SK-N-SH treated with all-trans-retinoic acid at 6 μM for 48 hours (cell line): ENCODE measurements at regions not wholly inside any gene's neighbourhood (a gene's known extent, or its start where the extent isn't known, plus 50 kb on each side); places are given as distances from the start of the nearest gene placed in this dataset.

Experiments
- ARNTL ChIP-seq: fragments of 450-650 bp; formaldehyde crosslinking; IDR thresholded peaks from 2 replicates; pipeline ENCODE4 v1.5.0; 2020; ENCODE audit warnings: low read depth, mild to moderate bottlenecking, moderate library complexity, borderline replicate concordance
- GLIS3 ChIP-seq: fragments of 250-450 bp; sonication (Bioruptor Pico); IDR thresholded peaks from 2 replicates; pipeline ENCODE4 v1.5.0; 2020; ENCODE audit warnings: mild to moderate bottlenecking, moderate library complexity
- ISL1 ChIP-seq: fragments of 250-450 bp; sonication (Bioruptor Pico); IDR thresholded peaks from 2 replicates; pipeline ENCODE4 v2.1.2; 2022; ENCODE audit warnings: mild to moderate bottlenecking, moderate library complexity
- RARB ChIP-seq: fragments of 250-450 bp; sonication (Bioruptor Pico); IDR thresholded peaks from 2 replicates; pipeline ENCODE4 v1.8.0; 2021; ENCODE audit warnings: mild to moderate bottlenecking, moderate library complexity
- ZNF70 ChIP-seq: fragments of 450-650 bp; formaldehyde crosslinking; IDR thresholded peaks from 2 replicates; pipeline ENCODE4 v1.5.0; 2020; ENCODE audit warnings: mild to moderate bottlenecking, moderate library complexity
- TF ChIP-seq, protein P1 (sequence below): fragments of 250-450 bp; sonication (Bioruptor Pico); IDR thresholded peaks from 2 replicates; pipeline ENCODE4 v1.8.0; 2021; ENCODE audit warnings: low read depth, mild to moderate bottlenecking, moderate library complexity, borderline replicate concordance
- TF ChIP-seq, protein P2 (sequence below): fragments of 250-450 bp; sonication (Bioruptor Pico); IDR thresholded peaks from 2 replicates; pipeline ENCODE4 v1.5.1; 2020; ENCODE audit warnings: low read depth, mild to moderate bottlenecking, moderate library complexity
- TF ChIP-seq, protein P3 (sequence below): fragments of 250-450 bp; sonication (Bioruptor Pico); IDR thresholded peaks from 2 replicates; pipeline ENCODE4 v1.5.0; 2020; ENCODE audit warnings: mild to moderate bottlenecking, moderate library complexity

DNA sequence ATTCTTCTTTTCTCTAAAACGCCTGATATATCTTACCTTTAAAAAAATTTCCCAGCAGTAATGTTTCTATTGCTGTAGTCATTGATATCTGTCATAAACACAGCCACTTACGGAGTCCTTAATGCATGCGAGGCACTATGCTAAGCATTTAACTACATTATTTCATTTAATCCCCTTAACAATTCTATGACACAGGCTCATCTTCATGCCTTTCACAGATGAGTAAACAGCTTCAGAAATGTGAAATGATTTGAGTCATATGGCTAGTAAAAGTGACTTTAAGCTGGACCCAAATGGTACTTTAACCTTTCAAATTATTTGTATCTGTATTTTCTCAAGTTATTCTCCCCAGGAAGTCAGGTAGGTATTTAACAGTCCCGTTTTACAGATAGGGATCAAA, 125.1 kb upstream of the FGGY start:
- TF ChIP-seq, protein P1, sequence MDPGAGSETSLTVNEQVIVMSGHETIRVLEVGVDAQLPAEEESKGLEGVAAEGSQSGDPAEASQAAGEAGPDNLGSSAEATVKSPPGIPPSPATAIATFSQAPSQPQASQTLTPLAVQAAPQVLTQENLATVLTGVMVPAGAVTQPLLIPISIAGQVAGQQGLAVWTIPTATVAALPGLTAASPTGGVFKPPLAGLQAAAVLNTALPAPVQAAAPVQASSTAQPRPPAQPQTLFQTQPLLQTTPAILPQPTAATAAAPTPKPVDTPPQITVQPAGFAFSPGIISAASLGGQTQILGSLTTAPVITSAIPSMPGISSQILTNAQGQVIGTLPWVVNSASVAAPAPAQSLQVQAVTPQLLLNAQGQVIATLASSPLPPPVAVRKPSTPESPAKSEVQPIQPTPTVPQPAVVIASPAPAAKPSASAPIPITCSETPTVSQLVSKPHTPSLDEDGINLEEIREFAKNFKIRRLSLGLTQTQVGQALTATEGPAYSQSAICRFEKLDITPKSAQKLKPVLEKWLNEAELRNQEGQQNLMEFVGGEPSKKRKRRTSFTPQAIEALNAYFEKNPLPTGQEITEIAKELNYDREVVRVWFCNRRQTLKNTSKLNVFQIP (CRISPR knock-in tag) = no peak
- TF ChIP-seq RARB (no peak), ZNF70 (CRISPR knock-in tag) (no peak), ARNTL (CRISPR knock-in tag) (no peak), GLIS3 (CRISPR knock-in tag) (no peak), ISL1 (CRISPR knock-in tag) (peak; percentile 67)
- TF ChIP-seq, protein P2, sequence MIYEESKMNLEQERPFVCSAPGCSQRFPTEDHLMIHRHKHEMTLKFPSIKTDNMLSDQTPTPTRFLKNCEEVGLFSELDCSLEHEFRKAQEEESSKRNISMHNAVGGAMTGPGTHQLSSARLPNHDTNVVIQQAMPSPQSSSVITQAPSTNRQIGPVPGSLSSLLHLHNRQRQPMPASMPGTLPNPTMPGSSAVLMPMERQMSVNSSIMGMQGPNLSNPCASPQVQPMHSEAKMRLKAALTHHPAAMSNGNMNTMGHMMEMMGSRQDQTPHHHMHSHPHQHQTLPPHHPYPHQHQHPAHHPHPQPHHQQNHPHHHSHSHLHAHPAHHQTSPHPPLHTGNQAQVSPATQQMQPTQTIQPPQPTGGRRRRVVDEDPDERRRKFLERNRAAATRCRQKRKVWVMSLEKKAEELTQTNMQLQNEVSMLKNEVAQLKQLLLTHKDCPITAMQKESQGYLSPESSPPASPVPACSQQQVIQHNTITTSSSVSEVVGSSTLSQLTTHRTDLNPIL (CRISPR knock-in tag) = no peak
- TF ChIP-seq, protein P3, sequence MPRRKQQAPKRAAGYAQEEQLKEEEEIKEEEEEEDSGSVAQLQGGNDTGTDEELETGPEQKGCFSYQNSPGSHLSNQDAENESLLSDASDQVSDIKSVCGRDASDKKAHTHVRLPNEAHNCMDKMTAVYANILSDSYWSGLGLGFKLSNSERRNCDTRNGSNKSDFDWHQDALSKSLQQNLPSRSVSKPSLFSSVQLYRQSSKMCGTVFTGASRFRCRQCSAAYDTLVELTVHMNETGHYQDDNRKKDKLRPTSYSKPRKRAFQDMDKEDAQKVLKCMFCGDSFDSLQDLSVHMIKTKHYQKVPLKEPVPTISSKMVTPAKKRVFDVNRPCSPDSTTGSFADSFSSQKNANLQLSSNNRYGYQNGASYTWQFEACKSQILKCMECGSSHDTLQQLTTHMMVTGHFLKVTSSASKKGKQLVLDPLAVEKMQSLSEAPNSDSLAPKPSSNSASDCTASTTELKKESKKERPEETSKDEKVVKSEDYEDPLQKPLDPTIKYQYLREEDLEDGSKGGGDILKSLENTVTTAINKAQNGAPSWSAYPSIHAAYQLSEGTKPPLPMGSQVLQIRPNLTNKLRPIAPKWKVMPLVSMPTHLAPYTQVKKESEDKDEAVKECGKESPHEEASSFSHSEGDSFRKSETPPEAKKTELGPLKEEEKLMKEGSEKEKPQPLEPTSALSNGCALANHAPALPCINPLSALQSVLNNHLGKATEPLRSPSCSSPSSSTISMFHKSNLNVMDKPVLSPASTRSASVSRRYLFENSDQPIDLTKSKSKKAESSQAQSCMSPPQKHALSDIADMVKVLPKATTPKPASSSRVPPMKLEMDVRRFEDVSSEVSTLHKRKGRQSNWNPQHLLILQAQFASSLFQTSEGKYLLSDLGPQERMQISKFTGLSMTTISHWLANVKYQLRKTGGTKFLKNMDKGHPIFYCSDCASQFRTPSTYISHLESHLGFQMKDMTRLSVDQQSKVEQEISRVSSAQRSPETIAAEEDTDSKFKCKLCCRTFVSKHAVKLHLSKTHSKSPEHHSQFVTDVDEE (CRISPR knock-in tag) = no peak
